ENCODE measurements at regions not wholly inside any gene's neighbourhood (a gene's known extent, or its start where the extent isn't known, plus 50 kb on each side); places are given as distances from the start of the nearest gene placed in this dataset.

DNA sequence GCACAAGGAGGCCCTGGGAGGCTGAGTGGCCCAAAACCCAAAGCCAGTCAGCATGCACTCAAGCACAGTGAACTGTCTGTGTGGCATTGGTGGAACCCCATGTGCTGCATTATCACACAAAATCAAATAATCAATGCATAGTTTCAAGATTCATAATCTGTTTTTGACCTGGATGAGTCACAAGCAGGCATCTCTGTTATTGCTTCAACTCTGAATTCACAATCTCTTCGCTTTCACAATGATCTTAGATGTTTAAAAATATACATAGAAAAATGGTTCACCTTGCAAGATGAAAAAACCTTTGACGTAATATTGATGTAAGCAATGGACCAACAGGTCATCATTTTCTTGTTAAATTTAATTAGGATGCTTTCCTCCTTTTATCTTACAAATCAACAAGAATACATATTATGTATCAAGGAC lies 455.4 kb downstream of the IRS2 start:
- TF ChIP-seq, protein P1, sequence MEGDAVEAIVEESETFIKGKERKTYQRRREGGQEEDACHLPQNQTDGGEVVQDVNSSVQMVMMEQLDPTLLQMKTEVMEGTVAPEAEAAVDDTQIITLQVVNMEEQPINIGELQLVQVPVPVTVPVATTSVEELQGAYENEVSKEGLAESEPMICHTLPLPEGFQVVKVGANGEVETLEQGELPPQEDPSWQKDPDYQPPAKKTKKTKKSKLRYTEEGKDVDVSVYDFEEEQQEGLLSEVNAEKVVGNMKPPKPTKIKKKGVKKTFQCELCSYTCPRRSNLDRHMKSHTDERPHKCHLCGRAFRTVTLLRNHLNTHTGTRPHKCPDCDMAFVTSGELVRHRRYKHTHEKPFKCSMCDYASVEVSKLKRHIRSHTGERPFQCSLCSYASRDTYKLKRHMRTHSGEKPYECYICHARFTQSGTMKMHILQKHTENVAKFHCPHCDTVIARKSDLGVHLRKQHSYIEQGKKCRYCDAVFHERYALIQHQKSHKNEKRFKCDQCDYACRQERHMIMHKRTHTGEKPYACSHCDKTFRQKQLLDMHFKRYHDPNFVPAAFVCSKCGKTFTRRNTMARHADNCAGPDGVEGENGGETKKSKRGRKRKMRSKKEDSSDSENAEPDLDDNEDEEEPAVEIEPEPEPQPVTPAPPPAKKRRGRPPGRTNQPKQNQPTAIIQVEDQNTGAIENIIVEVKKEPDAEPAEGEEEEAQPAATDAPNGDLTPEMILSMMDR (conservative IDR thresholded peaks at IDR 0.05 in 1 of 2, IDR thresholded peaks at IDR 0.05 in 1 of 2; ENCODE audit: extremely low read depth in 1 of 2, insufficient read depth in 1 of 2, low read depth in 1 of 2, low read length in 2 of 2) = no peak
- no peak for TF ChIP-seq EZH2 (IDR thresholded peaks at IDR 0.05; ENCODE audit: borderline replicate concordance, low read length)

Data from mammary epithelial cell (primary cell).